GM21825 (cell line): ENCODE measurements at regions not wholly inside any gene's neighbourhood (a gene's known extent, or its start where the extent isn't known, plus 50 kb on each side); places are given as distances from the start of the nearest gene placed in this dataset.
"Not testable (repeated sequence)": the region's sequence is repeated elsewhere in the genome, so short reads cannot be mapped to it uniquely, and the experiment has no call there.

Experiments used
- ATAC-seq: cut with Tn5 transposase; IDR thresholded peaks from one replicate; pipeline ENCODE4 v1.9.1; 2021; ENCODE audit warnings: mild to moderate bottlenecking, moderate library complexity; ENCODE audit not compliant: unreplicated experiment

DNA sequence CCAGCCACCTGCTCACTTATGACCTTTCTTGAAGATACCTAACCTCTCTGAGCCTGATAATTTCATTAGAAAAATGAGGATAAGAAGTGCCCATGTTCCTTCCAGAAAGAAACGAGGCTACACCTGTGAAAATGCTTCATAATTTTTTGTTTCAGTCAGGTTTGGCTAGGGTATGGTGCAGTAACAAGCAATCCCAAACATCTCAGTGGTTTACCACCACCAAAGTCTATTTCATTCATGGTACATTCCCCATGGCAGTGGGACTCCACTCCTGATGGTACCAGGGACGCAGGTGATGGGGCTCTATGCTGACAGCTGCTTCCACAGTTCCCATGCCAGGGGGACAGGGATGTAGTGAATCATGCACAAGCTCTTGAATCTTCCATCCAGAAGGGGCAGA lies 147.6 kb upstream of the CES5A start:
- no peak for ATAC-seq

DNA sequence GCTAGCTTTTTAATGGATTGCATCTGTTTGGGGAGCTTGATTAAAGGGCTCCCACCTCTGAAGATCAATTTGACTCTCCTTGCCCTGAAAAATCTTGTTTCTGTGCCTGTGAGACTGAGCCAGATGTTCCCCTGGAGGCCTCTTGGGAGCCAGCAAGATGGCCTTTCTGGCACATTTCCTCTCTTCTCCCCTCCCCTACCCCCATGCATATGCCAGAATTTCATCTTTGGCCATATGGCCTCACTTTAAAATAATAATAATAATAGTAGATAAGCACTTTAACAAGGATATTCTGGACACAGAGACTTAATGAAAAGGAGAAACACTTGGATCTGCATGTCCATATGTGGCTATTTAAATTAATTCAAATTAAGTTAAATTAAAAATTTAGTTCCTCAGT lies 144.1 kb upstream of the CES5A start:
- ATAC-seq: no peak

DNA sequence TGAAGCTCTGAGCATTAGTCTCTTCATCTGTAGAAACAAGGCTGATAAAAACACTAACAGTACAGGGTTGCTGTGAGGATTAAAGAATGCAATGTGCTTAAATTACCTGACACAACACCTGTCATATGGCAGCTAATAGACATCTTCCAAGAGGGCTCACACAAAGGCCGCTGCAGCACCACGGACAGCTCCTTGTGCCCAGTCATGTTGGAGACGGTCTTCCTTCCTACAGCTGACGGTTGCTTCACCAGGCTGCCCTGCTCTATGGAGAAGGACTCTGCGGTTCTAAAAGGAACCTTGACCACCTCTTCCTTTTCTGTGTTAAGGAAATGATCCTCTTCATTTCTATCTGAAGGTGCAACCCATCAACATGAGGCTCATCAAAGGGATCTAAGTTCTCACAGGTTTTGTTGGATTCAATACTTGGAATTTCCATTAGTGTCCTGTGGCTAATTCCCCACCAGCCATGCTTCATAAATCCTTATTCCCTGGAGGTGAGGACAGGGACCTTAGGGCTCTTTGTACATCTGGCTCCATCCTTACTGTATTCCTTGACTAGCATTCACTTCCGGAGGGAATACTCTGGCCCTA lies 138.9 kb upstream of the CES5A start:
- no peak for ATAC-seq

DNA sequence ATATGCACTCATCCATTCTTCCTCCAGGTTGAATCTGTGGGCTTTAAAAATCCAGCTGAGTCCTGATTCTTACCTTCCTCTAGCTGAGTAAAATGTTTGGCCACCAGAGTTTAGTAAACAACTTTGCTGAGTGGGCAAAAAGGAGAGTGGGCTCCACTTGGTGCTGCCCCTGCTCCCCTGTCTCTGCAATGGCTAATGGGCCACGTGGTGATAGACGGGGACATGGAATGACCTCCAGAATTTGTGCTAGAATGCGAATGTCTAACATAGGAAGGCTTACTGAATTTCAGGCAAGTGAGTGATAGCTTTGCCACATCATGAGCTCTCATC lies 137.3 kb upstream of the CES5A start:
- no peak for ATAC-seq

DNA sequence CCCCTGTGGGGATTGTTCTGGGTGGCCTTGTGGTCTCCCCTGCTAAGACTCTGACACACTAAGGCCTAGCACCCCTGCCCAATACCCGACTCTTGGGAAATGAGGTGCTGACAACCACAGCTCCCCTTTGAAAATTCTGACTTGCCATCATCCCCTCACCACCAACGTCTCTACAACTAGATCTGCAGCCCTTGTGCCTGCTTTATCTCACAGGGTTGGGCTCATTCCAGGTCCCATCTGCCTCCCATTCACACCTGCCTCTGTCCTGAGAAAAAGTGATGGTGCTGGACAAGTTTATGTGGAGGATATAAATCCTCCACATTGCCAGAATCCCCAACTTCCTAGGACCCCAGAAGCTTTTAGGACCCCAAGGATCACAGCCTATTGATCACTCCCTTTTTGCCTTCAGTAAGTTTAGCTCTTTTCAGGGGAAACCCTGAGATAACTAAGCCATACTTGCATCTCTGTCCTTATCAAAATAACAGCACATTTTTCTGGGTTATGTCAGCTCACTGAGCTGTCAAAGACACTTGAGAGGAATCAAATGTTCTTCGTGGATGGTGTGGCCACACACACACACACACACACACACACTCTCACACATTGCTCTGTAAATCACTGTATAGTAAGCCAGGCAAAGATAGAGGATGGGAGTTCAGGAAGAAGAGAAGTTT lies 136.8 kb upstream of the CES5A start:
- no peak for ATAC-seq

DNA sequence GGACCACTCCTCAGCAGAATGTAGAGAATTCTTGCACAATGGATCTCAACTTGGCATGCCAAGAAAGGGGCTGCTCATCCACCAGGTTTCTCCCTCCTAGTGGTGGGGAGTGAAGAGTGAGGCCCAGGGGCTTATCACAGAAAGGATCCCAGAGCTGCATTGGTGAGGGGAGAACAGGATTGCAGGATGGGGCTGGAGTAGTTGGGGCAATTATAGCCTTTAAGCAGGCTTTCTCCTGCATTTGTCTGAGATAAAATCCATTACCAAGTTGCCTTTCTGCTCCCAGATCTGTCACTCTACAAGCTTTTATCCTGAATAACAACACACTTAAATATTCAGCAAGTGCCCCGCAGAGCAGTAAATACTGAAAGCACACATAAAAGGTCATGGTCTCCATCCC lies 130.8 kb upstream of the CES5A start:
- ATAC-seq: no peak

DNA sequence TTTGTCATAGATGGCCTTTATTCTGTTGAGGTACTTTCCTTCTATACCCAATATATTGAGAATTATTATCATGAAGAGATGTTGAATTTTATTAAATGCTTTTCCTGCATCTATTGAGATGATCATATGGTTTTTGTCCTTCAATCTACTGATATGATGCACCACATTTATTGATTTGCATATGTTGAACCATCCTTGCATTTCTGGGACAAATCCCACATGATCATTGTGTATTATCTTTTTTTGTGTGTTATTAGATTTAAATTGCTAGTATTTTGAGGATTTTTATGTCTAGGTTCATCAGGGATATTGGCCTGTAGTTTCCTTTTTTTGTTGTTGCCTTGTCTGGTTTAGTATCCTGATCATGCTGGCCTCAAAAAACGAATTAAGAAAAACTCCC lies 124.5 kb upstream of the CES5A start:
- no peak for ATAC-seq

DNA sequence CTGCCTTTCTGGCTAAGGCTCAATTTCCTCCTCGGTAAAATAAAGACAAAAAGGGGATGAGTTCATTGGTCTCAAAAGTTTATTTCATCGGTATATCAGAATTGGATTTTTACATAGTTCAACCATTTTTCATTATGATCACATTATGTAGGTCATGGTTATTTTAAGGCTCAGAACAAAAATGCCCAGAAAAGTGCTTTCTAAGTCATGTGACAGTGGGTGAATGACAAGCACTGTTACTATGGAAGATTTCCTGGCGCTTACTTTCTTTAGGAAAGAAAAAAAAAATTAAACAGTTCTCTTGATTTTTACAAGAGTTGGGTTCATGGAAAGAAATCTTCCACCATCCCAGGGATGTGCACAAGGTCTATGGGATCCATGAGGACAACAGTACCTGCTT lies 117.9 kb upstream of the CES5A start:
- no peak for ATAC-seq

DNA sequence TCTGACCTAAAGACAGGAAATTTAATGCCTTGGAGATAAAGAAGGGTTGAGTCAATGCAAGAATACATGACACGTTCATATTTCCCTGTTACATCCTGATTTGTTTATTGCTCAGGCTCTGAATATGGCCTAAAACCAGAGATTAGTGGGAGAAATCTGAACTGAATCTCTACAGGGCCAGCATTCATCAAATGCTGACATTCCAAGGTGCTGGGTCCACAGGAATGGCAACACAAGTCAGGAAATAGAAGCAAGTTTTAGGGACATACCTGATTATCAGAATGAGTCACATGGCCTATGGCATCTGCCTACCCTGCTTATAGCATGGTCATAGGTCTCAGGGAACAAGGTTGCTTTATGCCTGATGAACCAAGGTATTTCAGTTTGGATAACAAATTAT lies 117.4 kb upstream of the CES5A start:
- ATAC-seq: no peak

DNA sequence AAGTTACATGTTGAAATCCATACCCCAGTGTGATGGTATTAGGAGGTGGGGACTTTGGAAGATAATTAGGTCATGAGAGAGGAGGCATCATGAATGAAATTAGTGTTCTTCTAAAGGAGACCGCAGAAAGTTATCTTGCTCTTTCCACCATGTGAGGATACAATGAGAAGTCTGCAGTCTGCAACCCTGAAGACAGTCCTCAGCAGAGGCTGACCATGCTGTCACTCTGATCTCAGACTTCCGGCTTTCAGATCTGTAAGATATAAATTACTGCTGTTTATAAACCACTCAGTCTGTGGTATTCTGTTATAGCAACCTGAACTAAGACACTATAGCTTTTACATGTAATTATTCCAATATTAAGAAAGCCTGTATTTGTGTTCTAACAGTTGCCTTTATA lies 116.7 kb upstream of the CES5A start:
- ATAC-seq: no peak

DNA sequence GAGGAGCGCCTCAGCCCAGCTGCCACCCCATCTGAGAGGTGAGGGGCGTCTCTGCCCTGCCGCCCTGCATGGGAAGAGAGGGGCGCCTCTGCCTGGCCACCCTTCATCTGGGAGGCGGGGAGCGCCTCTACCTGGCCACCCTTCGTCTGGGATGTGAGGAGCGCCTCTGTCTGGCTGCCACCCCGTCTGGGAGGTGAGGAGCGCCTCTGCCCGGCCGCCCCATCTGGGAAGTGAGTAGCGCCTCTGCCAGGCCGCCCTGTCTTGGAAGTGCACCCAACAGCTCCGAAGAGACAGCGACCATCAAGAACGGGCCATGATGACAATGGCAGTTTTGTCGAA lies 114.4 kb upstream of the CES5A start:
- ATAC-seq: no peak

DNA sequence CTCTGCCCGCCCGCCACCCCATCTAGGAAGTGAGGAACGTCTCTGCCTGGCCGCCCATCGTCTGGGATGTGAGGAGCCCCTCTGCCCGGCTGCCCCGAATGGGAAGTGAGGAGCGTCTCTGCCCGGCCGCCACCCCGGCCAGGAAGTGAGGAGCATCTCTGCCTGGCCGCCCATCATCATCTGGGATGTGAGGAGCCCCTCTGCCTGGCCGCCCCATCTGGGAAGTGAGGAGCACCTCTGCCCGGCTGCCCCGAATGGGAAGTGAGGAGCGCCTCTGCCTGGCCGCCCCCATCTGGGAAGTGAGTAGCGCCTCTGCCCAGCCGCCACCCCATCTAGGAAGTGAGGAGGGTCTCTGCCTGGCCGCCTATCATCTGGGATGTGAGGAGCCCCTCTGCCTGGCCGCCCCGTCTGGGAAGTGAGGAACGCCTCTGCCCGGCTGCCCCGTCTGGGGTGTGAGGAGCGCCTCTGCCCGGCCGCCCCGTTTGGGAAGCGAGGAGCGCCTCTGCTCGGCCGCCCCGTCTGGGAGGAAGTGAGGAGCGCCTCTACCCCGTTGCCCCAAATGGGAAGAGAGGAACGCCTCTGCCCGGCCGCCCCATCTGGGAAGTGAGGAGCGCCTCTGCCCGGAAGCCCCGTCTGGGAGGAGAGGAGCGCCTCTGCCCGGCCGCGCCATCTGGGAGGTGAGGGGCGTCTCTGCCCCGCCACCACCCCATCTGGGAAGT lies 113.8 kb upstream of the CES5A start:
- ATAC-seq: not testable (repeated sequence)

DNA sequence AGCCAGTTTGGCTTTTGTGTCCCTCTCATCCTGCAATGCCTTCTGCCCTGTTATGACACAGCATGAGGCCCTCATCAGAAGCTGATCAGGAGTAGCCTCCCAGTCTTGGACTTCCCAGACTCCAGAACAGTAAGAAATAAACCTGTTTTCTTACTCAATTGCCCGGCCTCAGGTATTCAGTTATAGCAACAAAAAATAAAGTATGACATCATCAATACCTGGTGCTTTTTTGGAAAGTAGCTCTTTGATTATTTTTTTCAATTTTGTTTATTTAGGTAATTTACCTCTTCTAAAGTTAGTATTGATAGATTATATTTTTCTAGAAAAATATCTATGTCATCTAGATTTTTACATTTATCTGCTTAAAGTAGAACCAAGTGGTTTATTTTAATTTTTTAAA lies 112.8 kb upstream of the CES5A start:
- no peak for ATAC-seq

DNA sequence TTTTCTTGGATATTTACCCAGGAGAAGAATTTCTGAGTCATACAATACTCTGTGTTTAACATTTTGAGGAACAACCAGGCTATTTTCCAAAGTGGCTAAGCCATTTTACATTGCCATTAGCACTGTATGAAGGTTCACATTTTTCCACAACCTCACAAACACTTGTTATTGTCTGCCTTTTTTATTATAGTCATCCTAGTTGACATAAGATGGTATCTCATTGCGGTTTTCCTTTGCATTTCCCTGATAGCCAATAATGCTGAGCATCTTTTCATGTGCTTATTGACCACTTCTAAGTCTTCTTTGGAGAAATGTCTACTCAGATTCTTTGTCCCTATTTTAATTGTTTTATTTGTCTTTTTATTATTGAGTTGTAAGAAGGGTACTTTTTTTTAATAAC lies 107.4 kb upstream of the CES5A start:
- ATAC-seq: no peak

DNA sequence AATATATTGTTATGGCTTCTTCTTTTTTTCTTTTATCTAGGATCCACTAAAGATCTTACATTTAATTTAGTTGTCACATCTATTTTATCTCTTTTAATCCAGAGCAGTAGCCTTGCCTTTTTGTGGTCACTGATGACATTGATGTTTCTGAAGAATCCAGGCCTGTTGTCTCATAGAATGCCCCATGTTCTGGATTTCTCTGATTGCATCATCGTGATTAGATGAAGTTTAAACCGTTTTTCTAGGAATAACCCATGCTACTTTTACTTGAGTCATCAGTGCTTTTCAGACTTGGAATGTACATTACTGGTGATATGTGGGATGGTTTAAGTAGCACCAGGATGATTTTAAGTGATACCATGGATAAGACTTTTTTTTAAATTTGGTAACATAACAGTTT lies 106.4 kb upstream of the CES5A start:
- ATAC-seq: no peak

DNA sequence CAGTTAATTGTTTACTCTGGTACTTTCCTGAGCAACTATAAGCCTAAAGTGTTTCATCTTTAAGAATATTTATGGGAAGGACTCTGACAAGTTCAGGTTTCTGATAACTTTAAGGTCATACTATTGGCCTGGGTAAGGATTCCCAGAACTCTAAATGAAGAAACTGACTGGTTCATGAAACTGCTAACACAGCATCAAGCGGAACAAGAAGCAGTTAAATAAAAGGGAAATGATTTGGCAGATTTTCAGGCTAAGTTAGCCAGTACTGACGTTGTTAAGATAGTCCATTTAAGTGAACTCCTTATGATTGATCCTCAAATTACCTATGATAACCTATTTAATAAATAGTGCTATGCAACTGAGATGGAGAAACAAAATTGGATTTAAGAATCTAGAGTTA lies 101.6 kb upstream of the CES5A start:
- ATAC-seq: no peak

DNA sequence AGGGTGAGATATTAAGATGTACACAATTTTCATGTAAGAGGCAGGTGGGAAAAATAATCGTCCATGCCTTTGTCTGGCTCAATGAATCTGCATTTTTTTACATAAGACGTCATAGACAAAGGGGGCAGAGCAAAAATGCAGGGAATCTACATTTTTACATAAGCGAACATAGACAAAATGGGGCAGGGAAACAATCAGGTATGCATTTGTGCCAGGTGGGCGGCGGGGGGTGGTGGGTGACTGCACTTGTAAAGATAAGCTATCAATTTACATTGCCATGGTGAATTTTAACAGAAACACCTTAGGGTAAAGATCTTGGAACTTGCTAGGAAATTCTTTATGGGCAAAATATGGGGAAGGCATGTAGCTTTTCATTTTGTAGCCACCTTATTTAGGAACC lies 96.3 kb upstream of the CES5A start:
- ATAC-seq: no peak

DNA sequence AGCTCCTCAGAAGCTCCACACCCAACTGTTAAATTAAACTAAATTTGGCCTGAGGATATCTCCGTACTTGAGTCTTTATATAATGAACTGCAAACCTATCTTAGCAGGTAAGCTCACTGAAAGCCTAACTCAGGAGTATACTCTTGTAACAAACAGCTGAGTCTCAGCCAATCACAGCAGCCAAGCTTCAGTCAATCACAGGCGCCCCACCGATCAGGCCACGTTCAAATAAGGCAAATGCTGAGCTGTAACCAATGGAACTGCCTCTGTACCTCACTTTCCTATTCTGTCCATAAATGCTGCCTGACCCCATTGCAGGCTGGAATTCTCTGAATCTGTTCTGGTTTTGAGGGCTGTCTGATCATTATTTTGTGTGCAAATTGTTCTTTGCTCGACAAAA lies 93.0 kb upstream of the CES5A start:
- ATAC-seq: no peak

DNA sequence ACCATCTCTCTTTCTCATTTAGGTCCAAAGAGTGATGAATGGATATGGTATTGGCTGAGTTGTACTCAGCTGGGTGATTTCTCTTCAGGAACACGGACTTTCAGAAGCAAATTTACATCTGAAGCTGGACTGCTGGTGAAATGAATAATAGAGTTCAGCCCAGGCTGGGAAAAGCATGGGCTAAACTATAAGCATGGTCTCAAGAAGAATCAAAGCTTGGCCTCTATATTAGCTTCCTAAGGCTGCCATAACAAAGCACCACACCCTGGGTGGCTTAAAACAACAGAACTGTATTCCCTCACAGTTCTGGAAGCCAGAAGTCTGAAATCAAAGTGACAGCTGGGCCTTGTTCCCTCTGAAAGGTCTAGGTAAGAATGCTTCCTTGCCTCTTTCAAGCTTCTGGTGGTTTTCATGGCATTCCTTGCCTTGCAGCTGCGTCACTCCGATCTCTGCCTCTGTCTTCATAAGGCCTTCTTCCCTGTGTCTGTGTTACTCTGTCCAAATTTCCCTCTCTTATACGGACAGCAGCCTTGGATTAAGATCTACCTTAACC lies 89.8 kb upstream of the CES5A start:
- ATAC-seq: no peak

DNA sequence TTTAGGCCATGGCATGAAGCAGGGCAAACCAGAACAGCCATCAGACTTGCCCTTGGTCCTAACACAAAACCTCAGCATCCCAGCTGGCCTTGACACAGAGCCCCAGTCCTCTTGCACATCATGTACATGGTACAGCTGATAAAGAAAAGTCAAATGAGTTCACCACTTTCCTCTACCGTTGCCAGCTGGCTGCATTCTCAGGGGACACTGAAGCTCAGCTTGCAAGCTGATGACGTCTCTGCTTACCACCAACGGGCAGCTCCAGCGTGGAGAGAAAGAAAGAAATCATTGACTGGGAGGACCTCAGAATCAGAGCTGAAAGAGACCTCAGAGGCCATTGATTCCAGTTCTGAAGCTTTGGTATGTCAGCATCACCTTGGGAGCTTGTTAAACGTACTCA lies 80.7 kb upstream of the CES5A start:
- no peak for ATAC-seq

DNA sequence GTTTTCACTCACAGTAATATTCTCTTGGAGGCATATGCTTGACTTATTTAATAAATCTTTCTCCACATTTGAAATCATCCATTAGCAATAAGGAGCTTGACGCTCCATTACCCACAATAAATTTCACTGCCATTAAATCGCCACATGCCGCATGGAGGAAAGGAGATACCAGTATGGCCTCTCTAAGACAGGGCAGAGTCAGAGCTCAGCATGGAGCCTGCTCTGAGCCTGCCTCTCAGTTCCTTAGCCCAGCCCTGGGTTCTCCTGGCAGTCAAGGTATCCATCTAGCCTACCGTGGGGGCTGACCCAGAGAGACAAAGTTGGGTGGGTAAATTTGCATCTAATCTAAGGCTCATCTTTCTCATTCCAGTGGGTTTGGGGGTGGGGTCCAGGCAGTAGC lies 80.3 kb upstream of the CES5A start:
- no peak for ATAC-seq

DNA sequence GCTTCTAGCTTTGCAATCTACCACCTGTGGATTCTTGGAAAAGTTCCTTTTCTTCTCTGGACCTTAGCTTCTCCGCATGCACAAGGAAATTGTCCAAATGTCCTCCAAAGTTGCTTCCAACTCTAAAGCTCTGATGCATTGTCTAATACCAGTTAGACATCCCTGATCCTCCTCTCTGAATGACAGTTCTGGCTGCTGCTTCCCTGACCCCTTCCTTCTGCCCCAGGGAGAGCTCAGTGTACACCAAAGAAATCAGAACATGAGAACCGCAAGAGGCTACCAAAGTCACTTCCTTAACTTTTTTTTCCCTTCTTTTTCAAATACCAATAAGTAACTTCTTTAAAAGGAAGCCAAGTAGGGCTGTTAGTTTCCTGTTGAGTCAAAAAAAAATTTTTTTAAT lies 79.7 kb upstream of the CES5A start:
- no peak for ATAC-seq

DNA sequence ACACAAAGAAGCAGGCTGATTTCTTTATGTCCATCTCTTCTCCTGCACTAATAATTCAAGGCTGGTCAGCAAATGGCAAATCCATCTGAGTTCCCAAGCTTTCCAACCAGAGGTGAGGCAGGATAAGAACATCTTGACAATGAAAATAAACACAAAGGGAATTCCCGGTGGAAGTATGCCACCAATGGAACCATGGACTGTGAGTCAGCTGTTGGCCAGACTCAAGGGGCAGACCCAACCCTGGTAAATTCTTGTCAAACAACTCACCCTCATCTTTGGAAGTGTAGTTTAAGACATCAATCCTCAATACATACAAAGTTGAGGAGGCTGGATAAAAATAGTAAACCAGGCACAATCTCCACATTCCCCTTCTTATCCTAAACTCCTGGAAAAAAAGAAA lies 74.3 kb upstream of the CES5A start:
- no peak for ATAC-seq
